Hepatocyte (in vitro differentiated cells): ENCODE measurements at regions not wholly inside any gene's neighbourhood (a gene's known extent, or its start where the extent isn't known, plus 50 kb on each side); places are given as distances from the start of the nearest gene placed in this dataset.

Experiments
- CTCF ChIP-seq: fragments of 200-600 bp; sonication (generic); IDR thresholded peaks from 2 replicates; pipeline ENCODE4 v1.5.1; 2016; ENCODE audit warnings: antibody characterized with exemption, mild to moderate bottlenecking; ENCODE audit not compliant: poor library complexity
- EZH2 ChIP-seq: fragments of 200-600 bp; sonication (generic); IDR thresholded peaks from 2 replicates; pipeline ENCODE4 v1.6.1; 2016; ENCODE audit warnings: antibody characterized with exemption, mild to moderate bottlenecking, borderline replicate concordance

DNA sequence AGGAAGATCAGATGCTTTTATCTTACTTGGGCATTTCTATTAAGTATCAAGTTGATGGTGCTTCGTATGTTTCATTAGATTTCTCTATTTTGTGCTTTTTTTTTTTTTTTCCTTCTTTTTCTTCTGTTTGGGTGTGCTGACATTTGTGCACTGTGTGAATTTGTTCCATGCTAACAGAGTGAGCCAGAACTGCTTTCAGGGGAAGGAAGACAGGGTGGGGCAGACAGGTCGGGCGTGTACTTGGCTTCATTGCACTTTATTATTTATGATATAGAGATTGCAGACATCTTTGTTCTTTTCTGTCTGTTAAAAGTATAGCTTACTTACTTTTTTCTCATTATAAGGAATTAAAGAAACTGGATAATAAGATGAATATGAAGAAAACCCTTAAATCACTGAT, 112.2 kb downstream of the FGF18 start:
- TF ChIP-seq CTCF (no peak), EZH2 (no peak)
